Central memory CD8-positive, alpha-beta T cell (primary cell): ENCODE measurements at regions not wholly inside any gene's neighbourhood (a gene's known extent, or its start where the extent isn't known, plus 50 kb on each side); places are given as distances from the start of the nearest gene placed in this dataset.

Experiments used
- ATAC-seq: fragments of 150-1000 bp; cut with Tn5 transposase; replicated peaks from 2 replicates; pipeline ENCODE4 v1.10.0; 2022; ENCODE audit warnings: mild to moderate bottlenecking, moderate FRiP score, moderate number of reproducible peaks; ENCODE audit not compliant: poor library complexity, severe bottlenecking; ENCODE audit errors: extremely low read depth
- DNase-seq, 2 donors: peaks; one replicate each; pipeline ENCODE4 v3.0.0; 2021; ENCODE audit warnings: low spot score in 2 of 2
- H3K27ac Mint-ChIP-seq: one replicate; pipeline ENCODE4 v1.8.0; 2022; ENCODE audit warnings: low read depth, mild to moderate bottlenecking, moderate library complexity, mixed read lengths
- H3K27me3 Mint-ChIP-seq: one replicate; pipeline ENCODE4 v1.8.0; 2022; ENCODE audit warnings: mixed read lengths
- H3K36me3 Mint-ChIP-seq: one replicate; pipeline ENCODE4 v1.8.0; 2022; ENCODE audit warnings: mild to moderate bottlenecking, moderate library complexity, mixed read lengths; ENCODE audit not compliant: insufficient read depth
- H3K4me1 Mint-ChIP-seq: one replicate; pipeline ENCODE4 v1.8.0; 2022; ENCODE audit warnings: mixed read lengths
- H3K4me3 Mint-ChIP-seq: one replicate; pipeline ENCODE4 v1.8.0; 2022; ENCODE audit warnings: mild to moderate bottlenecking, moderate library complexity, mixed read lengths
- H3K9me3 Mint-ChIP-seq: one replicate; pipeline ENCODE4 v1.8.0; 2022; ENCODE audit warnings: mixed read lengths

DNA sequence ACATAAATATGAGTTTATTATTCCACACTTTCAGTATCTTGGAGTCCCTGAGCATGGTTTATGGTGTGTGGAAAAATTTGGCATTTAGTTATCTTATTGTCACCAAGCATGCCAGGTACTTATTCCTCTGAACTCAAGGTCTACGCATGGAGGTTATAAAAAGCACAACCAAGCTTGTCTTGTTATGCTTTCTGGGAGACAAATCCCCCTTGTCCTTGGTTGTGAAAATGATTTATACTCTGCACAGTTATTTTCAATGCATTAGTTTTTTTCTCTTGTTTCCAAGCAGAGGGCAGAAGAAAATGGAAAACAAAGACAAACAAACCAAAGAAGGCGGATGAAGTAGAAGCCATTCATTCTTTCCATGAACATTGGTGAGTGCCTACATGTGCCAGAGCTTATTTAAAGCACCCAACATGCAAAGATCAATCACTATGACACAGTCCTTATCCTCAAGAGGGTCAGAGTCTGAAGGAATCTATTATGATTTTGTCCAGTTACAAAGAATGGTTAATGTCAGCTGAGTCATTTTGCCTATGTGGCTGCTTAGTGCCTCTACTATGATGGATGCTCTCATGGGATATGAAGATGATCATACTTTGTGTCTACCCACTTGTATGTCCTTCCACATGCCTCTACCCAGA lies 323.1 kb downstream of the TENT4A start:
- no peak for ATAC-seq
- no peak for DNase-seq
- Mint-ChIP-seq H3K4me3 (no peak overlapping the region), H3K27me3 (no peaks in the 10 kb centered on the region), H3K27ac (no peak overlapping the region), H3K4me1 (no peaks in the 10 kb centered on the region), H3K9me3 (peaks cover 5% of the 10 kb centered on the region), H3K36me3 (no peaks in the 10 kb centered on the region)

DNA sequence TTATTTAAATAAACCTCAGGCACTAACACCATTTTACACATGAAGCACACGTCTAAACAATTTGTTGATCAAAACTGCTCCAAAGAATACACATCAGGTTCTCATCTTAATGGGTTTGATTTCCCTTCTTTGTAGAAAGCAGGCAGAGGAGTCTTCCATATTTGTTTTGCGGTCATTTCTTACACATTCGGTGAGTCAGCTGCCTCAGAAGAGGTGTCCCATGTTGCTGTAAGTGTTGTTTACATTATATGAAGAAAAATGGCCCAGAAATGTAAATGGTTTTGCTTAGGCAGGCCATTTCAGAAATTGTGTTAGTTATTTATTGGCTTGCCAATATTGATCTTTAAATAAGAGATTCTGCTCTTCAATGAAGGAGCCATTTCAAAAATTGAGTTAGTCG lies 325.8 kb downstream of the TENT4A start:
- H3K27ac Mint-ChIP-seq = no peak overlapping the region
- ATAC-seq (no peak), DNase-seq (no peak)
- H3K27me3 Mint-ChIP-seq = peaks cover 7% of the 10 kb centered on the region
- H3K36me3 Mint-ChIP-seq = no peaks in the 10 kb centered on the region
- no peak overlapping the region for H3K4me3 Mint-ChIP-seq
- peaks cover 6% of the 10 kb centered on the region for H3K9me3 Mint-ChIP-seq
- H3K4me1 Mint-ChIP-seq = no peaks in the 10 kb centered on the region

DNA sequence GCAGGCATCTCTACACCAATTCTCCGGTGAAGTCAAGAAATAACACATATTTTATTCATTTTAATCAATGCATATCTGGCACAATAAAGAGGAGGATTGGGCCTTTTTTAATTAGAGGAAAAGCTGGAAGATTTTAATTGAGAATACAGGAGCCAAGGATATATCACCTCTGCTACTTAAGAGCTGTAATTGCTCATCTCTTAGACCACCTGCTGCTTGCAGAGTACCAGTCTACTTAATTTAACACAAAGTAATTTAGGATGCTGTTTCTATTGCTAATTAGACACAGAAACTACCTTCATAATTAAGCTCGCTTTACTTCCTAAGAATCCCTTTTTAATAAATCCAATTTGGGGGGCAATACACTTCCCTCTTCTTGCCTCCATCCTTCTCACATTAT lies 326.9 kb downstream of the TENT4A start:
- no peak overlapping the region for H3K27ac Mint-ChIP-seq
- DNase-seq = no peak
- ATAC-seq = no peak
- H3K4me1 Mint-ChIP-seq = no peaks in the 10 kb centered on the region
- no peak overlapping the region for H3K4me3 Mint-ChIP-seq
- H3K27me3 Mint-ChIP-seq = peaks cover 7% of the 10 kb centered on the region
- peaks cover 6% of the 10 kb centered on the region for H3K9me3 Mint-ChIP-seq
- H3K36me3 Mint-ChIP-seq = no peaks in the 10 kb centered on the region

DNA sequence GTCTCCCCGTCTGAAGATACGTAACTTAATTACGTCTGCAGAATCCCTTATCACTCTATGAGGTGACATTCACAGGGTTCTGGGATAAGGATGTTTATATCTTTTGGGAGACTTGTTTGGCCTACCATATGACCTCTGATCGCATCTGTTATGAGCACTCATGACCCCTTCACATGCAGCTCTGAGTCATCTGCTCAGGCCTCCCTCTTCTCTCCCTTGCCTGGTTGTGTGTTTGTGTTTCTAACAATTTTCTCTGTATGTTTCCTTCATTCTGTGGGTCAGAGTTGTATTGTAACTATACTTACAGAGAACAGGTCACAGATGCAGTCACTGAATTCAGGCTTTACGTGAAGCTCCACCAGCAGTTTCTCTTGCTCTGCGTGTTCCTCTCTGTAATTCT lies 330.6 kb downstream of the TENT4A start:
- H3K36me3 Mint-ChIP-seq = no peaks in the 10 kb centered on the region
- H3K4me1 Mint-ChIP-seq = no peaks in the 10 kb centered on the region
- no peak for ATAC-seq
- peaks cover 6% of the 10 kb centered on the region for H3K9me3 Mint-ChIP-seq
- H3K4me3 Mint-ChIP-seq = no peak overlapping the region
- DNase-seq = no peak
- H3K27me3 Mint-ChIP-seq = peaks cover 7% of the 10 kb centered on the region
- H3K27ac Mint-ChIP-seq = no peak overlapping the region

DNA sequence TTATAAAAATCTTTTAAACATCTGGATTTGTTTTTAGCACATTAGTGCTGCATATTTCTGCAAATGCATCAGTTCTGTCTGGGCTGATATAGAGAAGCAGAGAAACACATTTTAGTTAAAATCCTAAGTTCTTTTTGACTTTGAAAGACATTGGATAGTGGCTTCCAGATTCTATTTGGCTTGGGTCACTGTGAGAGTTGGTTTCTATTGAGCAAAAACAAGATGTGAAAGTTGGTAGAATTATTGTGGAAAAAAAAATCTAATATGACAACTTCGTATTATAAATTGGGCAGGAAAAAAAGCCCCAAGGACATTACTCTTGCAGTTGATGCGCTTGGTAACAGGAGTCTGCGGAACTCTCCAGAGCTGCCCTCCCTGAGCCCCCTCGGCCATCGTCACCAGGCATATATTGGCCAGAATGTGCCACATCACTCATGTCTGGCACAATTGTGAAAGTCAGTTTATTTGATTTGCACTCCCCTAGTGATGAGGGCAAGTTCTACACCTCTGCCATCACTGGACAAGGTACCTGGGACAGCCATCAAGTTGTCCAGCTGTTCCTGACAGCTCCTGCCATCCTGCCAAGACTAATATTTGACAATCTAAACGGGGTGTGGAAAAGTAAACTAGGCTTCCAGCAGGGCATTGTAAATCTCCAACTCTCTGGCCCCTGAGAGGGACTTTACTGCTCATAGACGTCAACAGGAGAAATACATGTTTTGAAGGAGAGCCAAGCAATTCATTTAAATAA lies 334.5 kb downstream of the TENT4A start:
- no peaks in the 10 kb centered on the region for H3K36me3 Mint-ChIP-seq
- ATAC-seq = no peak
- H3K27ac Mint-ChIP-seq = no peak overlapping the region
- no peak overlapping the region for H3K4me3 Mint-ChIP-seq
- H3K4me1 Mint-ChIP-seq = no peaks in the 10 kb centered on the region
- peaks cover under 1% of the 10 kb centered on the region for H3K27me3 Mint-ChIP-seq
- DNase-seq = no peak
- no peaks in the 10 kb centered on the region for H3K9me3 Mint-ChIP-seq

DNA sequence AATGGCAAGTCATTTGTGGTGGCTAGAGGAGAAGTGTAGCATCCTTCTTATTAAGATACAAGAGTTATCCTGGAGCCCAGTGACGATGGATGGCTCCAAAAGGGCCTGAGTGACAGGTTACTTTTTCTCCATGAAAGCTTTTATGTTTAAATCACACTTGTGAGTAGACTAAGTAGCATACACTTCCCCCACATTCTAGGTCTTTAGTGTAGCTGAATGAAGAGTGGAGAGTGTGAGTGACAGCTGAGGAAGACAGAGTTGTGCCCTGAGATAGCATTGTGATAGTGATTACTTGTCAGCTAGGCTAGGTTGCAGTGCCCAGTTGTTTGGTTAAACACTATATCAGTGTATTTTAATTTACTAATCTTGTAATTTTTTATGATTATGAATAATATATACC lies 337.8 kb downstream of the TENT4A start:
- DNase-seq (no peak), ATAC-seq (no peak)
- Mint-ChIP-seq H3K4me3 (no peak overlapping the region), H3K27ac (no peak overlapping the region), H3K27me3 (no peaks in the 10 kb centered on the region), H3K36me3 (no peaks in the 10 kb centered on the region), H3K9me3 (peaks cover 5% of the 10 kb centered on the region), H3K4me1 (no peaks in the 10 kb centered on the region)

DNA sequence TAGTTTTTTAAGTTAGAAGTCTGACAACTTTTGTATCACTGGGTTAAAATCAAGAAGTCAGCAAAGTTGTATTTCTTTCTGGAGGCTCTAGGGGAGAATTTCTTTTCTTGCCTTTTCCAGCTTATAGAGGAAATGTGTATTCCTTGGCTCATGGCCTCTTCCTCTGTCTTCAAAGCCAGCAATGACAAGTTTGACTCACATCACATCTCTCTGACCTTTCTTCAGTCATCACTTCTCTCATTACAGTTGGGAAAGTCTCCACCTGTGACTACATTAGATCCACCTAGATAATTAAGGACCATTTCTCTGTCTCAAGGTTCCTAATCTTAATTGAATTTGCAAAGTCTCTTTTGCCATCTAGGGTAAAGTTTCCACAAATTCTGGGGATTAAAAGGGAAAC lies 339.9 kb downstream of the TENT4A start:
- no peak for DNase-seq
- Mint-ChIP-seq H3K36me3 (no peaks in the 10 kb centered on the region), H3K4me1 (no peaks in the 10 kb centered on the region), H3K4me3 (no peak overlapping the region), H3K27me3 (no peaks in the 10 kb centered on the region), H3K9me3 (peaks cover 5% of the 10 kb centered on the region), H3K27ac (no peak overlapping the region)
- ATAC-seq = no peak

DNA sequence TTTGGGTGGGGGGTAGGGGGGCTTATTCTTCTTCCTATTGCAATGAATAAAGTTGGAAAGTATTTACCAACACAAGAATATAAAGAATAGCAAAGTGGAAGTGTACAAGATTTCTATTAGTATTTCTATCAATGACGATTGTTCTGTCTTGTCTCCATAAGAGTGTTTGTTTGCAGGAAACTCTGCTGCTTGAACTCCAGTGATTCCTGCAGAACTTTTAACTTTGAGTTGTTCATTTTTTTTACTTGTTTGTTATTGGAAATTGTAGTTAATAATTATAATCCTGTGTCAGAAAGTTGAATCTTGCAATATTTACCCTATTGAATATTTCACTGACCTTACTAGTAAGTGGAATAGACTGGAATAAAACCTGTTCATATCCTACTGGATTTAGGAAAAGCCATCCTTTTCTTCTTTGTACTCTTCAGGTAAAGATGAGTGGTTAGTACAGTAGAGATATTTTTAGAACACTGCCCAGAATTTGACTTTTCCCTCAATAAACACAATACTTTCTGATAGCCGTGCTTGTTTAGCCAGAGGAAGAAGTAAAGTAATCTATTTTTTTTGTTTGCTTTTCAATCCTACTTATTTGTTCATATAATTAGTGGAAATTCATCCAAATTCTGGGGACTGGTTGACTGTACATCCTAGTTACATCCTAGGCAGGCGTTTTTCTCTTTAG lies 340.4 kb downstream of the TENT4A start:
- Mint-ChIP-seq H3K36me3 (no peaks in the 10 kb centered on the region), H3K9me3 (peaks cover 5% of the 10 kb centered on the region), H3K27ac (no peak overlapping the region), H3K4me3 (no peak overlapping the region), H3K27me3 (no peaks in the 10 kb centered on the region), H3K4me1 (no peaks in the 10 kb centered on the region)
- no peak for DNase-seq
- no peak for ATAC-seq

DNA sequence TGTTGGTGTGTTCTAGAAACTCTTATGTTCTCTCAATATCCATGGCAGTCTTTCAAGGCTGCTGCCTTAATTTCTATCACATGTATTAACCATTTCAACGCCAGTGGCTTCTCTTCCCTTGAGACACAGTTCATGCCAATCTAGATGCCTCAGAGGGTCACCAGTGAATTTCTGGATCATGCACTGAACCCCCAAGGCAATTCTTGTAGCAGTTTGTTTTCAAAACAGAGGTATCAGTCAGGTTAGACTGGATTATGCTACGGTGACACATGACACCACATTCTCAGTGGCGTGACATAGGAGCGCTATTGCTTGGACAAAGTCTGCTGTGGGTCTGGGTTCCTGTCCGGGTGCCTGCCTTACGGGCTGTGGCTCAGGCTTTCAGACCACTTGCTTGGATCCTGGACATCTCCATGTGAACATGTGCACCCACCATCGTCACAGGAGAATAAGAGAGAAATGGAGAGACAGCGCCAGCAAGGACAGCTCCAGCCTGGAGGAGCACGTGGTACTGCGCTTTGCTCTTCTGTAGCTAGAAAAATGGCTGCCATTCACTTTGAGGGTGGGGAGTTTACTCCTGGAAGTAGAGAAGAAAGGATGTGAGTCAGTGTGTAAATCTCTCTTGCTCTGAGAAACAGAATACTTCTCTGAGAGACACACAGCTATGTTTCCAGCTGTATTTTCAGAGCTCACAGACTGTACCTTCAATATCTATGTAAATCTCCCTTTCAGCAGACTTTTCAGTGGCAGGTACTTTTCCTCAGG lies 329.3 kb upstream of the ADCY2 start:
- Mint-ChIP-seq H3K27ac (no peak overlapping the region), H3K36me3 (peaks cover 2% of the 10 kb centered on the region), H3K4me3 (no peak overlapping the region), H3K9me3 (peaks cover 15% of the 10 kb centered on the region), H3K4me1 (no peaks in the 10 kb centered on the region), H3K27me3 (no peaks in the 10 kb centered on the region)
- ATAC-seq (no peak), DNase-seq (no peak)

DNA sequence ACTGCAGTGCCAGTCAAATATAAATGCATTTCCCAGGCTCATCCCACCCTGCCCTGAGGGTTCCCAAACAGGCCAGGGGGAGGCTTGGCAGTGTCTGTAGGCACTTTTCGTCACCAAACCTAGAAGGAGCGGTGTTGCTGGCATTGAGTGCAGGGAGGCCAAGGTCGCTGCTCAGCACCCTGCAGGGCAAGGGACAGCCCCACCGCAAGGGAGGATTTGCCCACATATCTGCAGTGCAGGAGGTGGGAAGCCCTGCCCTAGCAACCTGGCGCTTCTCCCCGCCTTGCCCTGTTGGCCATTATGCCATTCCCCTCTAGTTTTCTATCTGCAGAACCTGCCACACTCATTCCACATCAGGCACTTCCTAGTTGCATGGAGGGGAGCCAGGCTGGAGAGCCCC lies 327.8 kb upstream of the ADCY2 start:
- Mint-ChIP-seq H3K27me3 (no peaks in the 10 kb centered on the region), H3K4me3 (no peak overlapping the region)

DNA sequence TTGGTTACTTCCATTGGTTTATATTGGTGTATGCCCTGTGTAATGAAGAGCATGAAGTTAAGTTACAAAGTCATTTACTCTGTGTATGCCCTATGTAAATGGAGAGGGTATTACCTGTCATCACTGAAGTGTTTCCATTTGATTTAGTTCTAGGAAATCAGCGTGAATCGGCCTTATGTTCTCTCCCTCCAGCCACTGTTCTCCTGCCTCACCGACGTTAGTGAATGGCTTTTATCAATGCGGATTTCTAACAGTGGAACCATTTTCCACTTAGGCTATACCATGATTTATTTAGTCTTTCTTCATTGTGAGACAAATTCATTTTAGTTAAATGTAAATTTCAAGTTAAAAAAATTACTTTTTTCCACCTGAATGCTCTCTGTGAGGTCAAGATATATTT lies 327.0 kb upstream of the ADCY2 start:
- no peak for ATAC-seq

More for the DNA sequence above, 327.8 kb upstream of the ADCY2 start:
- H3K27ac Mint-ChIP-seq = no peak overlapping the region
- H3K9me3 Mint-ChIP-seq = peaks cover 7% of the 10 kb centered on the region
- no peak for ATAC-seq
- DNase-seq = no peak
- H3K4me1 Mint-ChIP-seq = no peaks in the 10 kb centered on the region
- peaks cover 2% of the 10 kb centered on the region for H3K36me3 Mint-ChIP-seq

DNA sequence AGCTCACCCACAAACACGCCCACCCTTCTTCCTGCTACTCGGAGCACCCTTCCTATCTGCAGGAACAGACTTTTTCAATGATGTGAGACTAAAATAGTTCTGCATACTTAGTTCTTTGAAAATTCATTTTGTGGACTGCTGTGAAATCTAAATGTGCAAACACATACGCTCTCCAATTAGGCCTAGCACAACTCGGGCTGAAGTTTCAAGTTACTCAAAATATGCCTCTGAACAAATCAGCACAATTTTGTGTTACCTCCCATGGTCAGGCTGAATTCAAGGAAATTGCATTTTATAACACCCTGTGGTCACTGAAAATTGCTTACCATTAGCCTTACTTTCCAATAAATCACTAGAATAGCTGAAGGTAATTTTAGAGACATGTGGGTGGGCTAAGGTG lies 323.8 kb upstream of the ADCY2 start:
- peaks cover 6% of the 10 kb centered on the region for H3K9me3 Mint-ChIP-seq
- DNase-seq (no peak), ATAC-seq (no peak)
- peaks cover 2% of the 10 kb centered on the region for H3K36me3 Mint-ChIP-seq
- H3K27ac Mint-ChIP-seq = no peak overlapping the region
- H3K27me3 Mint-ChIP-seq = no peaks in the 10 kb centered on the region
- H3K4me1 Mint-ChIP-seq = no peaks in the 10 kb centered on the region
- H3K4me3 Mint-ChIP-seq = no peak overlapping the region

More for the DNA sequence above, 327.0 kb upstream of the ADCY2 start:
- no peak overlapping the region for H3K4me3 Mint-ChIP-seq
- H3K4me1 Mint-ChIP-seq = no peaks in the 10 kb centered on the region
- peaks cover 6% of the 10 kb centered on the region for H3K9me3 Mint-ChIP-seq
- no peak for DNase-seq
- H3K36me3 Mint-ChIP-seq = peaks cover 2% of the 10 kb centered on the region
- no peak overlapping the region for H3K27ac Mint-ChIP-seq
- H3K27me3 Mint-ChIP-seq = no peaks in the 10 kb centered on the region
